ENCODE measurements at regions not wholly inside any gene's neighbourhood (a gene's known extent, or its start where the extent isn't known, plus 50 kb on each side); places are given as distances from the start of the nearest gene placed in this dataset.
"Not testable (repeated sequence)": the region's sequence is repeated elsewhere in the genome, so short reads cannot be mapped to it uniquely, and the experiment has no call there.

DNA sequence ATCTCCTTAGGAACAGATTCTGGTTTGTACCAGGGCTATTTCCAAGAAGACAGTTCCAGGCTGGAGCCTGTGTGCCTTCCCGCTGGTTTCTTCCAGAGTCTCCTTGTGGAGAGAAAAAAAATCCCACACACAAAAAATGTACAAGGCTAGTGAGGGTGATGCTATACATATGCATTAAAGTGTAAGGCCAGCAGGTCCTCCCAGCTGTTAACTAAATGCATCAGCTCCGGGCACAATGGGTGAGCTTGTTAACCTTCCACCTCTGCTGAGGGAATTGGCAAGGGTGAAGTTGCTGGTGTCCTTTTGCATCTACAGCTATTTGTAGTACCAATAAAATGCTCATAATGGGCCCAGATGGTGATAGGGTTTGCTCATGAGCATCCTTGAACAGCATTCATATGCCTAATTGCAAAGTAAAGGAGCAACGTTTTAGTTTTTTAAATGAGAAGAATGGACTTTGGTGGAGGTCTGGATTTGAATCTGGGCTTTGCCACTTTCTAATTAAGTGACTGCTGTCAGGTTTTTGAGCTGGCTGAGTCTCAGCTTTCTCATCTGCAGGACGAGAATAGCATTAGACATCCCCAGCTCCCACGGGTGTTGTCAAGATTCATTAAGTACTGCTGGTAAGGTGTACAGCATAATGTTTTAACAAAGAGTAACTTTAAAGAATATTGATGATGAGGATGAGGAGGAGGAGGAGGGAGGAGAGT is 361.8 kb downstream of the QKI start:
- no peak for DNase-seq (ENCODE audit: low spot score)

- no peak for DNase-seq (ENCODE audit: low spot score)
Measured at GRCh38 chr6:163775313-163775712, 360.8 kb downstream of the QKI start.

- no peak for DNase-seq (ENCODE audit: low spot score)
Measured at GRCh38 chr6:163774485-163774884, 360.0 kb downstream of the QKI start.

GRCh38 chr6:163773646-163774045 is 359.1 kb downstream of the QKI start:
- no peak for DNase-seq (ENCODE audit: low spot score)

- no peak for DNase-seq (ENCODE audit: low spot score)
Measured at GRCh38 chr6:163772701-163773100, 358.2 kb downstream of the QKI start.

- no peak for DNase-seq (ENCODE audit: low spot score)
Measured at GRCh38 chr6:163771180-163771579, 356.7 kb downstream of the QKI start.

DNA sequence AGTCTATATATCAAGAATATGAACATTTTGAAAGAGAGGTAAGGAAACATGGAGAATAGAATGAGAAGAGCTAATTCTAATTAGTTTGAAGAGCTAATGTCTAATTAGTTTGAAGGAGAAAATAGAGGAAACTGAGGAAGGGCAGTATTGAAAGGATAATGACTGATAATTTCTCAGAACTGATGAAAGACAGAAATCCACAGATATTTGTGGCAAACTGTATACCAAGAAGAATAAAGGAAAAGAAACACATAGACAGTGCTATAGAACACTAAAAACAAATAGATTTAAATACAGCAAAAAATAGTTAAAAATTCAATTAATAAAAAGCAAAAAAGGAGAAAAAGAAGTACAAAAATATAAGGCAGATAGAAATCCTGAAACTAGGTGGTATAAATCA is 354.4 kb downstream of the QKI start:
- DNase-seq (ENCODE audit: low spot score) = no peak

- no peak for DNase-seq (ENCODE audit: low spot score)
Measured at GRCh38 chr6:163766936-163767335, 352.4 kb downstream of the QKI start.

GRCh38 chr6:163765335-163765734 is 350.8 kb downstream of the QKI start:
- DNase-seq (ENCODE audit: low spot score) = no peak

- no peak for DNase-seq (ENCODE audit: low spot score)
Measured at GRCh38 chr6:163764565-163764964, 350.0 kb downstream of the QKI start.

GRCh38 chr6:163761481-163761880 is 347.0 kb downstream of the QKI start:
- no peak for DNase-seq (ENCODE audit: low spot score)

DNA sequence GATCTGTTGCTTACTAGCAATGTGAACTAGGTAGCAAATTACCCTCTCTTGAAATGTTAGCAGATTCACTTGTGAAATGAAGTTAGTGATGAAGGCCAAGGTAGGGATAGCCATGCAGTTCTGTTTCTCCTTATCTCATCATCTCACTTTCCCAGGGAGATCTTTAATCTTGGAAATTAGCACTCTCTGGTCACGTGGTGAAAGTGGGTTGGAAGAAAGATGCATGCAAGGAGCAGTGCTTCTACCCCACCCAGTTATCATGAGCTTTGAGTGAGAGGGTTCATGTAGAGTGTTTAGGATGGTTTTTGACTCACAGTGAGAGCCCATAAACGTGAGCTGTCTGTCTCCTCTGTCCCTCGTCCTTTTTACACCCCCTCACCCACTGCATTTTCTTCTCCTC is 346.3 kb downstream of the QKI start:
- DNase-seq (ENCODE audit: low spot score) = no peak

DNA sequence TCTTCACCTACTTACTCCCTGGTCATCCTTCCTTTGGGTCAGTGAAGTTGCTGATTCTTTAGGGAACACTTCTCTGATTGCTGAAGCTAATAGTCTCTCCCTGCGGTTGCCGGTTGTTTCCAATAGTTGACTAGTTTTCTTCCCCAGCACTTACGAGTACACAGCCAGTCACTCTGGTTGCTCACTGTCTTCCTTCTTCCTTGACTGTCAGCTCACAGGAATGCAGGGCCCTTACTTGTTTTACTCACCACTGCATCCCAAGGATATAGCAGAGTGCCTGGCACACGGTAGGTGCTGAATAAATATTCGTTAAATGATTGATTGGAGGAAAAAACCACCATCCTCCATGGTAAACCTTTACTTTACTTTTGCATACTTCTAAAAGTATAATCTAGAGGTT is 345.0 kb downstream of the QKI start:
- no peak for DNase-seq (ENCODE audit: low spot score)

GRCh38 chr6:163757520-163757919 is 343.0 kb downstream of the QKI start:
- DNase-seq (ENCODE audit: low spot score) = no peak

GRCh38 chr6:163756079-163756478 is 341.6 kb downstream of the QKI start:
- no peak for DNase-seq (ENCODE audit: low spot score)

DNA sequence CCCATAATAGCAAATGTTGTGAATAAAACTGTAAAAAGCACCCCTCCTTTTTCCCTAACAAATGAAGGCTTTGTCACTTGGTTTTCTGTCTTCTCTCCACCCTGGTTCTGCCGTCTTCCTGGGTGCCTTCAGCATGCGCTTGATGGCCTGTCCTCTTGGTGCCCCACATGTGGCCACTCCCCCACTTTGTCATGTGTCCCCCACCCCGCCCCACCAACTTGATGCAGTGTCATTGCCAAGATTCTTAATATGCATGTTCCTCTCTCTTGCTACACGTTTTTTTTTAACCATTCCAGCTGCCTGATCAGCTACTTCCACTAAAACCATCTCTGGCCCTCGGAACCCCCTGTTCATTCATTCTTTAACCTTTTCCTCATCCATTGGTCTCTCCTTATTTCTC is 340.3 kb downstream of the QKI start:
- no peak for DNase-seq (ENCODE audit: low spot score)

DNA sequence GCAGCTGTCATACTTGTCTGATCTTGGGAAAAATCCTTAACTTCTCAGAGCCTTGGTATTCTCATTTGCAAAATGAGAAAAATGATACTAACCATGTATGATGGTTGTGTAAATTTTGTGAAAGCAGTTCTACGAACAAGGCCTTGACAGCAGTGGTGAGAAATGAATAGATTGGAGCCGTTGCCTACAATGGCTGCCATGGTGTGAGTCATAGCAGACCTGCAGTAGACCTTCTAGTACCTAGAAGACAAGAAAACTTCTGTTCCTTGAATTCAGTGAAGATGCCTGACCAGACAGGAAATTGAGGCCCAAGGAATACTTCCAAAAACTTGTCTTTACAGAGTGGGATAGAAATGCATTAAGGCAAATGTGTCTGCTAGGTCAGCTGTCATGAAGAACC is 338.9 kb downstream of the QKI start:
- DNase-seq (ENCODE audit: low spot score) = no peak

DNA sequence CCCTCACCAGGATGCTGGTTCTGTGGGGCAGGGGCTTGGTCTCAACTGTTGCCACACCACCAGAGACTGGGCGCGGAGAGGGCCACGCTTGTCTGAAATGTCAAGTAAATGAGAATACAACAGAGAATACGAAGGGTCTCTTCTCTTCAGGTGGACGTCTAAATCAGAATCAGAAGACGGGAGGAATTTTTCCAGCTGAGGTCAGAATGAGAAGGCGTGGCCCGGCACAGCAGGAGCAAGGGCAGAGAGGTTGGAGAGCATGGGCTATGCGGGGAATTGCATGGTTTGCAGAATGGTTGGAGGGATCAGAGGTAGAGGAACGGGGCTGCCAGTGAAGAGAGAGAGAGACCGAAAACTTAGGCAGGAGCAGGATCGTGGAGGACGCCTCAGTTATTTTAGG is 337.9 kb downstream of the QKI start:
- no peak for DNase-seq (ENCODE audit: low spot score)

DNA sequence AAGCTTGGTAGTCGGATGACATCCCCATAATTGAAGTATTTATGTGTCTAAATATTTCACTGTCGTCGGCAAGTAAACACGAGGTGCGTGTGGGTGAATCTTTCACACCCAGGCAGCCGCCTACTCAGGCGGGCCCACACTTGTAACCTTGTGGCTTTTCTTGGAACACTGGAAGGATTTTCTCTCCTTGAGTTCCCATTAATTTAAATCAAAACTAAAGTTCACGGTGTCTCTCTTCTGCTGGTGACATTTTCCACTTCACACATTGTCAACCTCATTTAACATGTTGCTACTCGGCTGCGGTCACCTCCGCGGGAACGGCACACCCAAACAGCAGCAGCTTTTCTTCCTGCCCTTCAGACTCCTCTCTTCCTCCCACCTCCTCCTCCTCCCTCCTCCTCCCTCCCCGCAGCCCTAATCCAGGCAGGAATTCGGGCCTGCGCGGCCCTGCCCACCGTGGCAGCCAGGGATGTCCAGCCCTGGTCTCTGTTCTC is 336.6 kb downstream of the QKI start:
- DNase-seq (ENCODE audit: low spot score) = no peak

- DNase-seq (ENCODE audit: low spot score) = no peak
Measured at GRCh38 chr6:163750431-163751031, 336.0 kb downstream of the QKI start.

DNA sequence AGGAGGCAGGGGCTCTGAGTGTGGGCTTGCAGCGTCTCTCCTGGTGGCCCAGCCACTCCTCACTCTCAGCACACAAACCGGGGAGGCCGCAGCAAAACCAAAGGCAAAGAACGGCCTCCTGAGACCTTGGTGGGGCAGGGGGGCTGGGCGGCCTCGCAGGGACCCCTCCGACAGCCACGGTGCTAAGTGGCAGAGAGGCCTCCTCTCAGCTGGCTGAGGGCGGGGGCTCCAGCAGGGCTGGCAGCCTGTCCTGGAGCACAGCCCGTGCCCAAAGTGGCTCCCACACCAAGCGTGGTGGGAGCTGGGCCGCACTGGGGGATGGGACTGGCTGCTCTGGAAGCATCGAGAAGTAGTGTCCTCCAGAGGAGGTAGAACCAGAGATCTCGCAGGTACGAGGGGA is 334.4 kb downstream of the QKI start:
- no peak for DNase-seq (ENCODE audit: low spot score)

DNA sequence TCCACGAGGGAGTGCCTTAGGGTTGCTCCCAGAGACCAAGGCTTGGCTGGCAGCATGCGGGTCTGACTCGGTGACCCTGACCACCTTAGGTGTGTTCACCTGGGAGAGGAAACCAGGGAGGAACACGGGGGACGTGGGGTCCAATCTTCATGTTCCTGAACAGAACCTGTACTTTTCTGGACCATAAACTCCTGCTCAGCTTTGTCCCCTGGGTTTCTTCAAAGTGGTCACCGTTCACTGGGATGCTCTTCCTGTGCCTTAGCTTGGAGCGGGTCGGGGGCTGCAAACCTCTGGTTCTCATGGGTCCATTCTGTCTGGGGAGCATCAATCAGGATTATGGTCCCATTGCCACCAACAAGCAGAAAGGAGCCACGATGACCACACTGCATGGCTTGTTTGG is 333.5 kb downstream of the QKI start:
- DNase-seq (ENCODE audit: low spot score) = no peak

- not testable (repeated sequence) for DNase-seq (ENCODE audit: low spot score)
Measured at GRCh38 chr6:163747058-163747457, 332.5 kb downstream of the QKI start.
